GM21447 (cell line): ENCODE measurements at regions not wholly inside any gene's neighbourhood (a gene's known extent, or its start where the extent isn't known, plus 50 kb on each side); places are given as distances from the start of the nearest gene placed in this dataset.

Experiments used
- ATAC-seq: cut with Tn5 transposase; IDR thresholded peaks from one replicate; pipeline ENCODE4 v1.9.1; 2021; ENCODE audit not compliant: unreplicated experiment

DNA sequence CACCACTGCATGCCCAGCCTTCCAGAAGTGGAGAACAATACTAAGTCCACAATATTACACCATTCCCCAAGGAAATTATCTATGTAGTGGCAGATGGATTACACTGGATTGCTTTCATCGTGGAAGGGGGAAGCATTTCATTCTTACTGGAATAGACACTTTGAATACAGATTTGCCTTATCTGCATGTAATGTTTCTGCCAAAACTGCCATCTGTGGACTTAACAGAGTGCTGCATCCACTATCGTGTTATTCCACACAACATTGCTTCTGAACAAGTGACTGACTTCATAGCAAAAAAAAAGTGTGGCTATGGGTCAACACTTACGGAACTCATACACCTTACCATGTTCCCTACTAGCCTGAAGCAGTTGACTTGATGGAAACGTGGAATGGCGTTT, 536.9 kb downstream of the BRINP1 start:
- no peak for ATAC-seq

DNA sequence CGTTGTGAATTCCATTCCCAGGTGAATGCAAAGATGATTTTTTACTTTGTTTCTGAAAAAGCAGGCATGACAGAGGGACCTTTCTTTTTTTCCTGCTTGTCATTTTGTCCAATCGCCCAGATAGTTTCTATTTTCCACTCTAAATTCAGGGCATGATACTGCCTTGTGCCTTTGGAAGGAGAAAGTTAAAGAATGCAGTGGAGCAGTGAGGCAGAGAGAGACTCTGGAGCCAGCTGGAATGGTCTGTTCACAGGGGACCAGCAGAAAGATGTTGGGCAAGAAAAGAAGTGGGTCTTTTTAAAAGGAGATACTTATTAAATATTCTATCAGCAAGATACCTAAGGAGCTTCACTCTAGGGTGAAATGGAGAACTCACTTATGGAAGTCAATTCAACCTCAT, 532.3 kb downstream of the BRINP1 start:
- ATAC-seq = no peak

DNA sequence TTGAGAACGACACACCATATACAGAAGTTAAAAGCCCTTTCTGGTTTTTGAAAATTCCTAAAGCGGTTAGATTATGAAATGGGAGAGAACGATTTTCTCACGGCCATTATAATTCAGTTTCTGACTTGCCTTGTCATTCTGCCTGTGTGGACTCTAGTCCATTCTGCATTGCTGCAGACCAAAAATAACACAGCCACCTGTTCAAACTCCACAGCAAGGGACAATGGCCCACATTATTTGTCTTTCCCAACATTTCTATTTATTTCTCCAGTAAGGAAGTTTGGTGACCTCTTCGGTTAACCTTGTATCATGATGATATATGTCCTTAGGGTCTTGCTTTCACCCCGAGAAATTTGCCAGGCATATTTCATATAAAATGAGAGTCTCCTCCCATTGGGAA, 497.7 kb downstream of the BRINP1 start:
- no peak for ATAC-seq

DNA sequence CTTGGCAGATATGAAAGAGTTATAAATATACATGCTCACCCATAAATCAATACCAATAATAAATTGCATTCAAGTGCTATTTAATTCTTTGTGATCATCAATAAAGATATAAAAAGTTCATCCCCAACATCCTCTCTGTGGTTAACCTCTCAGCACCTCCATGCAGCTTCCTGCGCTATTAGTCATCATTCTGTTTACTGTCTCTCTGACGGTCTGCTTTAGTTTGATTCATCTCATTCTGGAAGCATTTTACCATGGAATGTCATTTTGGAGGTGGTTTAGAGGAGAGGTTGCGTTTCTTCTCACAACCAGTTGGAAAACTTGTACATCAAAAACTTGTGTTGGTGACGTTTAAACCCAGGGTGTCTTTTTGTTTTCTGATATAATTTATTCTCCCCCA, 486.6 kb downstream of the BRINP1 start:
- ATAC-seq = no peak

GRCh38 chr9:118883411-118883810, 485.8 kb downstream of the BRINP1 start:
- ATAC-seq = no peak

DNA sequence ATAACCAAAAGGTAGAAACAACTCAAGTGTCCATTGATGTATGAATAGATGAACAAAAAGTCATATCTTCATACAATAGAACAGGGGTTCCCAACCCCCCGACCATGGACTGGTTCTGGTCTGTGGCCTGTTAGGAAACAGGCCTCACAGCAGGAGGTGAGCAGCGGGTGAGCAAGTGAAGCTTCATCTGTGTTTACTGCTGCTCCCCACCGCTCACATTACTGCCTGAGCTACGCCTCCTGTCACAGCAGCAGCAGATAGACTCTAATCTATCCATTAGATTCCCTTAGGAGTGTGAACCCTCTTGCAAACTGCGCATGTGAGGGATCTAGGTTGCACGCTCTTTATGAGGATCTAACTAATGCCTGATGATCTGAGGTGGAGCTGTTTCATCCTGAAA, 478.0 kb downstream of the BRINP1 start:
- no peak for ATAC-seq

GRCh38 chr9:118896324-118897000, 472.8 kb downstream of the BRINP1 start:
- no peak for ATAC-seq

DNA sequence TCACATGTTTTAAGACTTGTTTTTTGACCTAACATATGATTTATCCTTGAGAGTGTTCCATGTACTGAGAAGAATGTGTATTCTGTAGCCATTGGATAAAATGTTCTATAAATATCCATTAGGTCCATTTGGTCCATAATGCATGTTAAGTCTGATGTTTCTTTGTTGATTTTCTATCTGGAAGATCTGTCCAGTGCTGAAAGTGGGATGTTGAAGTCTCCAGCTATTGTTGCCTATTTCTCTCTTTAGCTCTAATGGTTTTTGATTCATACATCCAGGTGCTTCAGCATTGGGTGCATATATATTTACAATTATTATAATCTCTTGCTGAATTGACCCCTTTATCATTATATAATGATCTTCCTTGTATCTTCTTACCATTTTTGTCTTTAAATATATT, 451.1 kb downstream of the BRINP1 start:
- no peak for ATAC-seq

DNA sequence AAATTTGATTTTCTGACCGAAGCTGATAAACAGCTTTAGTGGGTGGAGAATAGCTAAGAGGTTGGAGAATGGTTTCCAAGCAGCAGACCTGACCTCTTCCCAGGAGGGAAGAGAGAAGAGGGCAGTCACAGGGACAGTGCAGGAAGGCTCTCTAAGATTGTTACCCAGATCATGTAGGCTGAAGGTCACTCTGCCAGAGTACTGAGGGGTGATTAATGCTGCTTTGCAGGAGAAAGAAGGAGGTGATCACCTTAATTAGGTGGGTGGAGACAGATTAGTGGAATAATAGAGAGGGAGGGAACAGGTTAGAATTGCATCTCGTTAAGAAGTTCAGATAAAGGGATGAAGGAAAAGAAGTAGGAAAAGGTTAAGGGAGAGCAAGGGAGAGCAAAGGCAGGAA, 440.5 kb downstream of the BRINP1 start:
- no peak for ATAC-seq

- ATAC-seq = no peak
Measured at GRCh38 chr9:118929287-118929686, 439.9 kb downstream of the BRINP1 start.

DNA sequence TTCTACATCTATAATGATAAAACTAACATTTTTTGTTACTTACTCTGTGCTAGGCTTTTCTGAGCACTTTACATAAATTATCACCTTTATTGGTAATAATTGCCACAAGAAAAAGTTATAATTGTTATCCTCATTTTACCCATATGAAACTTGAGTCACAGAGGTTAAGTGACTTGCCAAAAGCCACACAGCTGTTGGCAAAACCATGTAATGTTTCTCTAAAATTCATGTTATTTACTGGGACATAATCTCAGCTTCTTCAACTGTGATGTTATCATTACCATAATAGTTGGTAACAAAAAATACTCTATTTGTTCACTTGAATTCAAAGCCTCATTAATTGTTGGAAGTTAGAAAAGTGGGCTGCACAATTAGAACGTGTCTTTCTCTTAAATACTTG, 437.3 kb downstream of the BRINP1 start:
- ATAC-seq = no peak

DNA sequence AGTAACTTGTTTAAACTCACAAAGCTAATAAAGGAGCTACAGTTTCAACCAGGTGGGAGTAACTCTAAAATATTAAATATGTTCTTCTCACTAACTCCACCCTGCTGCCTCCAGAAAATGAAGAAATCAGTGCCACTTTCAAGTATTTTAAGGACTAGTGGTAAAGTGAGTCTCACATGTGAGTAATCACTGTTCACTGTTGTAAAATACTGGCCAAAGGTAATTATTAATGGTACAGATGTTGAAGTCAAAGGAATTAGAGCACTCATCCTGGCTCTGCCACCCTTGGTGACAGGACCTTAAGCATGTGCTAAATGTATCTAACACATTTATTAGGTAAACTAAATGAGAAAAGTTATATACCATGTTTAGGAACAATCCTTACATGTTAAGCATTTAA, 430.7 kb downstream of the BRINP1 start:
- ATAC-seq = no peak

- ATAC-seq = no peak
Measured at GRCh38 chr9:118940473-118940872, 428.8 kb downstream of the BRINP1 start.

- ATAC-seq = no peak
Measured at GRCh38 chr9:118946669-118947068, 422.6 kb downstream of the BRINP1 start.

DNA sequence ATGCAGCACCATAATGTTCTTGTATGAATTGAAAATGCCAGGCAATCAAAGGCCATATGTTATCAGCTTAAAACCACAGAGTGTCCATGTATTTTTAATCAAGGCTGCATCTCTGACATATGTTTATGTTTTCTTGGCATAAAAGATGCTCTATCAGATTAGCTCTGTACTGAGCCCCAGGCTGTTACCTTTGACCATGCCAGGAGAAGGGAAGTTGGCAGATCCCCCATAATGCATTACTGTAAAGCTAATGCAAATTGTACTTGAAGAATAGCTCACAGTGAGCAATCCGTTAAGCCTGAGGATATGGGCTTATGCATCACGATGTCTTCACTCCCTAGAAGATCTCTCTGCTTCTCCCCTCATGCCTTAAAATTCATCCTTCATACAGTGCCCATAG, 414.4 kb downstream of the BRINP1 start:
- no peak for ATAC-seq

GRCh38 chr9:118957585-118957984, 411.6 kb downstream of the BRINP1 start:
- ATAC-seq = no peak

- ATAC-seq = no peak
Measured at GRCh38 chr9:118959366-118959765, 409.9 kb downstream of the BRINP1 start.

DNA sequence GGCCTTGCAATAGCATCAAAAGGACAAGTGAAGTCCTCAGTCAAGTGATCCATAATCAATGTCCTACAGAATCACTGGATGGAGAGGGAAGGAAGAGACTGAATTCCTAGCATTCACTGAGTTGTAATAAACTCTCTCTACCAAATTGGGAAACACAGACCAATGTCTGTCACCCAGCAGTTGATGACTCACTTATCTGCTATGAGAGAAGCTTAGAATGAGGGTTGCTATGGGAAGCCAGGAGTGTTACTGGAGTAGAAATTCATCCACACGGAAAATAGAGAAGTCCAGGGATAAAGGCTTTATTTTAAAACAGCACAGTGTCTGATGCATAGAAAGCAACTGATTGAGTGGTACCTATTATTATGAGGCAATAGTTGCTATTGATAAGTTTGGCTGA, 407.4 kb downstream of the BRINP1 start:
- no peak for ATAC-seq

GRCh38 chr9:118962426-118962825, 406.8 kb downstream of the BRINP1 start:
- no peak for ATAC-seq

DNA sequence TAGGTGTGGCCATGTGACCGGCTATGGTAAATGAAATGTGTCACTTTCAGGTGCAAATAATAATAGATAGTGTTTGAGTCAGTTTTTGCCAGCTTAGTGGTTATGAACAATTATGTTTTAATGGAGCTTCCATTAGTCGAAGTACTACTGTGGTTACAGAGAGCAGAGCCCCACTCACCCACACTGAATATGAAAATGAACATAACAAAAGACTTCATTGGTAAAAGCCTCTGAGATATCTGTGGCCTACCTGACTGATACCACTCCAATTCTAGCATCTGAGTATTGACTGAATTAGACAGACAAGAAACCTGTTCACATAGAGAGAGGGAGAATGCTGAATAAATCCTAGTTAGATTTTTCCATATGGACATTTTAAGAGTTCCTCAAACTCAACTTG, 405.6 kb downstream of the BRINP1 start:
- ATAC-seq = no peak

GRCh38 chr9:118967901-118968300, 401.3 kb downstream of the BRINP1 start:
- ATAC-seq = no peak

- no peak for ATAC-seq
Measured at GRCh38 chr9:118975736-118976135, 393.5 kb downstream of the BRINP1 start.

DNA sequence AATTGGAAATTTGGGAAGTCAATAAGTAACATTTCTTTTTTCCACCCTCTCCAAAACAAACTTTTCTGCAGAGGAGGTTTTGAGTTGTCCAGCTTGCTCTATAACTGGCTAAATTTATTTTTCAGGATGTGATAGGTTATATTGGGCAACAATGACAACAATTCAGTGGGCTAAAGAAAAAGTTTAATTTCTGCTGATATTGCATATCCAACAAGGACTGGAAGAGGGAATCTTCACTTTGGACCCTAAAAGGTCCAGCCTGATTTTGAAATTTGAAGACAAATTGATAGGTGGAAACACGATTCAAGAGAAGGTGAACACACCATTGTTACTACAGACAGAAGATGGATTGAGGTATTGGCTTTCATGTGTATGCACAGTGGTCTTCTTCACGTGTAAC, 393.1 kb downstream of the BRINP1 start:
- ATAC-seq = no peak

DNA sequence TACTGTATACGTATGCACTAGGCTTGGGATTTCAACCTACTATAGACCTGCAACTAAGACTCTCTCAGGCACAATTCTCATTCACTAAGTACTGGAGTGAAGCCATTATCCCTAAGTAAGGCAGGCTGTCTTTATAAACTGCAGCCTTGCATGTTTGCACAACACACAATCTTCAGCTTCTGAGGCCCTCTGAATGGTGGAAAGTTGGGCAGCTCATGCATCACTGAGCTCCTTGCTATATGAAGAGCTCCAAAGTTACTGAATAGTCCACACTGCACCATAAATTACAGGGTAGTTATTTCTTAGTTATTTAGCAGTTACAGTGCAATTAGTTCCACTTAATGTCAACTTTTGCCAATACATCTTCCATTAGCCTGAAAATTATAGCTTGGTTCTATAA, 384.6 kb downstream of the BRINP1 start:
- no peak for ATAC-seq
